ENCODE measurements at regions not wholly inside any gene's neighbourhood (a gene's known extent, or its start where the extent isn't known, plus 50 kb on each side); places are given as distances from the start of the nearest gene placed in this dataset.

DNA sequence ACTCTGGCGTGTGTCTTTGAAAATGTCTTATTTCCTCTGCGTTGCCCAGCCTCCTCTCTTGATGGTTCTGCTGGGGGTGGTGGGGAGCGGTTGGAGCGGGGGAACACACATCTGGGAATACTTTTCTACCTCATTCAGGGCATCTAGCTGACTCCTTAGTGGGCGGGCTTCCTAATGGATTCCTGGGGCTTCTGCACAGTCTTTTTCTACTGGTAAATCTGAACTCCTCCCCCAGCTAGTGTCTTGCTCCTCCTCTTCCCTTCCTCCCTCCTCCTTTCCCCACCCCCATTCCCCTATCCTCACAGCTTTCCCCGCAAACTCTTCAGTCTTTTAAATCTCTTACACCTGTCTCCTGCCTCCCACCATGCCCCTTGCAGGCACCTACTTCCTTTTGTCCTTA, 74.4 kb downstream of the PRL start:
- H3K9me3 ChIP-seq (ENCODE audit: insufficient read depth, low read length, severe bottlenecking): no peaks in the 10 kb centered on the region
- TF ChIP-seq, protein P1, sequence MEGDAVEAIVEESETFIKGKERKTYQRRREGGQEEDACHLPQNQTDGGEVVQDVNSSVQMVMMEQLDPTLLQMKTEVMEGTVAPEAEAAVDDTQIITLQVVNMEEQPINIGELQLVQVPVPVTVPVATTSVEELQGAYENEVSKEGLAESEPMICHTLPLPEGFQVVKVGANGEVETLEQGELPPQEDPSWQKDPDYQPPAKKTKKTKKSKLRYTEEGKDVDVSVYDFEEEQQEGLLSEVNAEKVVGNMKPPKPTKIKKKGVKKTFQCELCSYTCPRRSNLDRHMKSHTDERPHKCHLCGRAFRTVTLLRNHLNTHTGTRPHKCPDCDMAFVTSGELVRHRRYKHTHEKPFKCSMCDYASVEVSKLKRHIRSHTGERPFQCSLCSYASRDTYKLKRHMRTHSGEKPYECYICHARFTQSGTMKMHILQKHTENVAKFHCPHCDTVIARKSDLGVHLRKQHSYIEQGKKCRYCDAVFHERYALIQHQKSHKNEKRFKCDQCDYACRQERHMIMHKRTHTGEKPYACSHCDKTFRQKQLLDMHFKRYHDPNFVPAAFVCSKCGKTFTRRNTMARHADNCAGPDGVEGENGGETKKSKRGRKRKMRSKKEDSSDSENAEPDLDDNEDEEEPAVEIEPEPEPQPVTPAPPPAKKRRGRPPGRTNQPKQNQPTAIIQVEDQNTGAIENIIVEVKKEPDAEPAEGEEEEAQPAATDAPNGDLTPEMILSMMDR (IDR thresholded peaks at IDR 0.05; ENCODE audit: borderline replicate concordance, extremely low read depth, low read length, poor library complexity, severe bottlenecking): no peak
- no peak for TF ChIP-seq EZH2 (IDR thresholded peaks at IDR 0.05; ENCODE audit: borderline replicate concordance, low read depth, low read length, severe bottlenecking)
- H3K4me2 ChIP-seq (ENCODE audit: insufficient read depth, low read length): no peak overlapping the region
- no peak overlapping the region for H3K4me3 ChIP-seq (ENCODE audit: low read depth in 1 of 2, low read length in 2 of 2)
- no peaks in the 10 kb centered on the region for H3K4me1 ChIP-seq (ENCODE audit: insufficient read depth, low read length)
- no peak for ATAC-seq (ENCODE audit: insufficient read depth, low read depth)
- H3K79me2 ChIP-seq (ENCODE audit: insufficient read depth, low read length): no peaks in the 10 kb centered on the region
- H3K27me3 ChIP-seq (ENCODE audit: insufficient read depth, low read length, poor library complexity): no peaks in the 10 kb centered on the region
- no peak overlapping the region for H3K9ac ChIP-seq (ENCODE audit: low read depth, low read length)
- no peak overlapping the region for H2AFZ ChIP-seq (ENCODE audit: low read depth, low read length)
- H3K27ac ChIP-seq (ENCODE audit: low read length): no peak overlapping the region
- H3K36me3 ChIP-seq (ENCODE audit: insufficient read depth, low read length): no peaks in the 10 kb centered on the region
- no peak for DNase-seq
- H4K20me1 ChIP-seq (ENCODE audit: insufficient read depth, low read length): no peaks in the 10 kb centered on the region

DNA sequence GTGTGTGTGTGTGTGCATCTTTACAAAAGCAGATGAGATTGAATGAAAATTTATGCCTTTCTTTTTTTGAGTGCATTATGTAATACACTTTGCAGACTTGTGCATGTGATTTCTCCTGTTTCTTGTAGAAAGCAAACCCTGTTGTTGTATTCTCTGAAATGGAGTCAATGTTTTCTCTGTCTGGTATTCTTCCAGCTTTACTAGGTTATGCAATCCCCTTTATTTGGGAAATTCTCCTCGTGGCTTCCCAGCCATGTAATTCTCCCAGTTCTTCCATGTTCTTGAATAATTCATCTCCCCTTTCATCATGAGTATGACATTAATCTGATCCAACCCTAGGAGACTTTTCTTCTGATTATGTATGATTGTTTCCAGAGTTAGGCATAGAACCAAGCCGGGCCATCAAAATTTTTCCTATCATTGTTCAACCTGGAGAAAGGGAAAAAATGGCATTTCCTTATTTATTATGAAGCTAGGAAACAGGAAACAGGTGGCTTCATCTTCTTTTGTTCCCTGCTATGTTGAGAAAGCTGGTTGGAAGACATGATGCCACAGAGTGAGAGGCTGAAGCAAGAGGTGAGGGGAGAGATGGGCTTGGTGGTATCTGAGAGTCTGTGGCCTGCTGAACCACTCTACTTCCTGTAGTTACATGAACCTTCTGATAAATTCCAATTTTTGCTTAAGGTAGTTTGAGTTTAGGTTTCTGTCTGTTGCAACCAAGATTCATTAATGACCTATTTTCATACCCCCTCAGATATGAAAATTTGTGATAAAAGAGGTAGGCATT, 68.8 kb downstream of the PRL start:
- Histone ChIP-seq H3K79me2 (ENCODE audit: insufficient read depth, low read length) (no peaks in the 10 kb centered on the region), H3K9me3 (ENCODE audit: insufficient read depth, low read length, severe bottlenecking) (no peaks in the 10 kb centered on the region), H2AFZ (ENCODE audit: low read depth, low read length) (peak overlapping the region; percentile 38; the same call in 1 of the 2 replicates), H3K27ac (ENCODE audit: low read length) (peak overlapping the region; percentile 67), H3K36me3 (ENCODE audit: insufficient read depth, low read length) (no peaks in the 10 kb centered on the region), H3K4me3 (ENCODE audit: low read depth in 1 of 2, low read length in 2 of 2) (no peak overlapping the region), H3K4me1 (ENCODE audit: insufficient read depth, low read length) (peaks cover 19% of the 10 kb centered on the region), H3K4me2 (ENCODE audit: insufficient read depth, low read length) (no peak overlapping the region), H3K27me3 (ENCODE audit: insufficient read depth, low read length, poor library complexity) (no peaks in the 10 kb centered on the region), H4K20me1 (ENCODE audit: insufficient read depth, low read length) (no peaks in the 10 kb centered on the region), H3K9ac (ENCODE audit: low read depth, low read length) (no peak overlapping the region)
- DNase-seq (peak; percentile 64), ATAC-seq (ENCODE audit: insufficient read depth, low read depth) (peak; percentile 99)
- no peak for TF ChIP-seq EZH2 (IDR thresholded peaks at IDR 0.05; ENCODE audit: borderline replicate concordance, low read depth, low read length, severe bottlenecking)
- TF ChIP-seq, protein P1 (IDR thresholded peaks at IDR 0.05; ENCODE audit: borderline replicate concordance, extremely low read depth, low read length, poor library complexity, severe bottlenecking): no peak

DNA sequence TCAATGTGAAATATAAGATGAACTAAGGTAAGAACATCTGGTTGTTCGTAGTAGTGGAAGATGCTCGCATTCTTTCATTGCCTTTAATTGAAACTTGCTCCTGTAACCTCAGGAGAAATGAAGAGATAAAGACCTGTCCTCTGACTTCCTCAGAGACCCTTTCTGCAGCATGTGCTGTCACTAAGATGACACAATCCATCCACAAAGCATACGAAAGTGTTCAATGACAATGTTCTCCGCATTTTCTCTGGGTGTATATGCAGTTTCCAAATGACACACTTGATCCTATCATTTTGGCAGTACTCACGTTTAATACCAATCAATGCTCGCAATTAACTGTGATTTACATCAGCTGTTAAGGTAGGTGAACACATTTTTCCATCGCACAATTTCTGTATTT, 65.8 kb downstream of the PRL start:
- TF ChIP-seq, protein P1 (IDR thresholded peaks at IDR 0.05; ENCODE audit: borderline replicate concordance, extremely low read depth, low read length, poor library complexity, severe bottlenecking): no peak
- no peak for TF ChIP-seq EZH2 (IDR thresholded peaks at IDR 0.05; ENCODE audit: borderline replicate concordance, low read depth, low read length, severe bottlenecking)
- Histone ChIP-seq H3K27ac (ENCODE audit: low read length) (no peak overlapping the region), H3K4me3 (ENCODE audit: low read depth in 1 of 2, low read length in 2 of 2) (no peak overlapping the region), H2AFZ (ENCODE audit: low read depth, low read length) (no peak overlapping the region), H3K9me3 (ENCODE audit: insufficient read depth, low read length, severe bottlenecking) (no peaks in the 10 kb centered on the region), H3K27me3 (ENCODE audit: insufficient read depth, low read length, poor library complexity) (no peaks in the 10 kb centered on the region), H3K9ac (ENCODE audit: low read depth, low read length) (no peak overlapping the region), H3K4me1 (ENCODE audit: insufficient read depth, low read length) (peaks cover 19% of the 10 kb centered on the region), H3K36me3 (ENCODE audit: insufficient read depth, low read length) (no peaks in the 10 kb centered on the region), H4K20me1 (ENCODE audit: insufficient read depth, low read length) (no peaks in the 10 kb centered on the region), H3K4me2 (ENCODE audit: insufficient read depth, low read length) (no peak overlapping the region), H3K79me2 (ENCODE audit: insufficient read depth, low read length) (no peaks in the 10 kb centered on the region)
- ATAC-seq (ENCODE audit: insufficient read depth, low read depth): no peak
- DNase-seq: no peak
